ENCODE measurements at regions not wholly inside any gene's neighbourhood (a gene's known extent, or its start where the extent isn't known, plus 50 kb on each side); places are given as distances from the start of the nearest gene placed in this dataset.
A peak's percentile ranks its signal among the peaks of the same experiment; 100 is the strongest.

- H3K9me3 ChIP-seq, result no peaks in the 10 kb centered on the region
- DNase-seq, result no peak
- no peak overlapping the region for H3K27ac ChIP-seq
- no peak overlapping the region for H3K4me3 ChIP-seq
- H3K4me1 ChIP-seq, result peaks cover 0 to 13% (median 0%) of the 10 kb centered on the region in 4 donors
- H3K27me3 ChIP-seq, result no peaks in the 10 kb centered on the region
- TF ChIP-seq POLR2A (IDR thresholded peaks at IDR 0.05), result no peak
- TF ChIP-seq, protein P1, sequence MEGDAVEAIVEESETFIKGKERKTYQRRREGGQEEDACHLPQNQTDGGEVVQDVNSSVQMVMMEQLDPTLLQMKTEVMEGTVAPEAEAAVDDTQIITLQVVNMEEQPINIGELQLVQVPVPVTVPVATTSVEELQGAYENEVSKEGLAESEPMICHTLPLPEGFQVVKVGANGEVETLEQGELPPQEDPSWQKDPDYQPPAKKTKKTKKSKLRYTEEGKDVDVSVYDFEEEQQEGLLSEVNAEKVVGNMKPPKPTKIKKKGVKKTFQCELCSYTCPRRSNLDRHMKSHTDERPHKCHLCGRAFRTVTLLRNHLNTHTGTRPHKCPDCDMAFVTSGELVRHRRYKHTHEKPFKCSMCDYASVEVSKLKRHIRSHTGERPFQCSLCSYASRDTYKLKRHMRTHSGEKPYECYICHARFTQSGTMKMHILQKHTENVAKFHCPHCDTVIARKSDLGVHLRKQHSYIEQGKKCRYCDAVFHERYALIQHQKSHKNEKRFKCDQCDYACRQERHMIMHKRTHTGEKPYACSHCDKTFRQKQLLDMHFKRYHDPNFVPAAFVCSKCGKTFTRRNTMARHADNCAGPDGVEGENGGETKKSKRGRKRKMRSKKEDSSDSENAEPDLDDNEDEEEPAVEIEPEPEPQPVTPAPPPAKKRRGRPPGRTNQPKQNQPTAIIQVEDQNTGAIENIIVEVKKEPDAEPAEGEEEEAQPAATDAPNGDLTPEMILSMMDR (IDR thresholded peaks at IDR 0.05), result no peak
- H3K36me3 ChIP-seq, result no peaks in the 10 kb centered on the region
These were observed 187.3 kb downstream of the CXCL12 start for GRCh38 chr10:44197646-44198045.

DNA sequence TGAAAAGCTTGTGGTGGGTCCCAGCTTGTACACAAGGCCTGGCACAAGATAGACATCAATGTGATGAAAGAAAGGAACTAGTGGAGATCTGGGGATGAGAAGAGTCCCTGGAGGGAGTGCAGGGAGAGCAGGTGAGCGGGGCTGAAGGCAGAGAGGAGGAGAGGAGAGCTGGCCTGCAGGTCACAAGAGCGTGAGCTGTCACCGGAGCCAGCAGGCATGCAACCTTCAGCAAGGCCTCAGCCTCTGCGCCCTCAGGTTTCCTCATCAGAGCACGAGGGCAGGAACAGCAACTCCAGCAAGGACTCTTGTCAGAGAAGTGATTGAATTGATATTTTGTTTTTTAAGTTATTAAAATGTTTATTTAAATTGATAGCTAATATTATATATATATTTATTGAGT, 188.6 kb downstream of the CXCL12 start:
- H3K4me3 ChIP-seq, result no peak overlapping the region
- DNase-seq, result no peak
- H3K4me1 ChIP-seq, result peaks cover 0 to 13% (median 0%) of the 10 kb centered on the region in 4 donors
- no peaks in the 10 kb centered on the region for H3K36me3 ChIP-seq
- H3K27ac ChIP-seq, result no peak overlapping the region
- H3K27me3 ChIP-seq, result no peaks in the 10 kb centered on the region
- TF ChIP-seq, protein P1 (IDR thresholded peaks at IDR 0.05), result no peak
- no peak for TF ChIP-seq POLR2A (IDR thresholded peaks at IDR 0.05)
- H3K9me3 ChIP-seq, result no peaks in the 10 kb centered on the region

GRCh38 chr10:44196008-44196320, 188.9 kb downstream of the CXCL12 start:
- DNase-seq, result no peak
- Histone ChIP-seq H3K27me3 (no peaks in the 10 kb centered on the region), H3K9me3 (no peaks in the 10 kb centered on the region), H3K4me3 (no peak overlapping the region), H3K36me3 (no peaks in the 10 kb centered on the region), H3K27ac (no peak overlapping the region), H3K4me1 (peaks cover 0 to 13% (median 0%) of the 10 kb centered on the region in 4 donors)
- TF ChIP-seq, protein P1 (IDR thresholded peaks at IDR 0.05), result no peak
- TF ChIP-seq POLR2A (IDR thresholded peaks at IDR 0.05), result no peak

DNA sequence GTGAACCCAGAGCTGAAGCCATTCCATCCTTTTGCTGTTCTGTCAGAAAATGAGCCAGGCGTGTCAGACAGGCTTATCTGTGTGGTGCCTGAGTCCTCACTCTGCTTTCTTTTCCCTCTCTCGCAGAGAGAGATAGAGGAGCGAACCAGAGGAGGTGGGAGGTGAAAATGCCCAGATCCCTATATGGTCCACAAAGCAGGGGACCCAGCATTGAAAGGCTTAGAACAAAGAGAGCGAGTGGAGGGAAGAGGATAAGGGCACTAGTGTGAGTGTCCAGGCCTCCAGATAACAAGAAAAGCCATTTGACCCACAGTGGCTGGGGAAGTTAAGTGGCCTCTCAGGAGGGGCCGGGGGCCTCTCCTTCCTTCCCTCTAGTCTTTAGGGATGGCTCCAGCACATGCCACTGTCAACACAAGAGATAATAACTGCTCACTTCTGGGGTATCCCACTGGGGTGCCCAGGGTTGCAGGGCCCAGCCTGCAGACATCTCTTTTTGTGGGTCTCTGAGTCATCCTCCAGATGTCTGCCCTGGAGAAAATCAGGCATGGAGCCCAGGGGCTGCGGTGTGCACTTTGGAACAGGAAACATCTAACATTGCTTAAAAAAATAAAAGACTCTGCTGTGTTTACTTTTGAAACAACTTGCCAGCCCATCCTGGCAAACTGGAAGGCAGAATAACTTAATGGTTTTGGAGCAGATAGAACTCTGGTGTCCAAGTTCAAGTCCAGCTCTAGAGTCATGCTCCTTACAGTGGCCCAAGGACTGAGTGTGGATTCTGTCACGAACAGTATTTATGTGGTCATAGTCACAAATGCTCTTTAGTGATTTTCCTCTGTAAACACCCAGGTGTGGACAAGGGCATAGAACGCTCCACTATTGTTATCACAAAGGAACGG, 189.5 kb downstream of the CXCL12 start:
- DNase-seq, result peak in 2 of 3 donors; percentile 54 to 58
- H3K36me3 ChIP-seq, result no peaks in the 10 kb centered on the region
- H3K4me1 ChIP-seq, result peaks cover 0 to 13% (median 0%) of the 10 kb centered on the region in 4 donors
- TF ChIP-seq, protein P1 (IDR thresholded peaks at IDR 0.05), result no peak
- no peak for TF ChIP-seq POLR2A (IDR thresholded peaks at IDR 0.05)
- H3K27ac ChIP-seq, result no peak overlapping the region
- H3K4me3 ChIP-seq, result no peak overlapping the region
- no peaks in the 10 kb centered on the region for H3K9me3 ChIP-seq
- H3K27me3 ChIP-seq, result no peaks in the 10 kb centered on the region

GRCh38 chr10:44194435-44194834, 190.5 kb downstream of the CXCL12 start:
- H3K27me3 ChIP-seq, result no peaks in the 10 kb centered on the region
- TF ChIP-seq, protein P1 (IDR thresholded peaks at IDR 0.05), result no peak
- no peak for TF ChIP-seq POLR2A (IDR thresholded peaks at IDR 0.05)
- no peaks in the 10 kb centered on the region for H3K9me3 ChIP-seq
- no peaks in the 10 kb centered on the region for H3K36me3 ChIP-seq
- no peak overlapping the region for H3K27ac ChIP-seq
- H3K4me1 ChIP-seq, result peaks cover 0 to 13% (median 0%) of the 10 kb centered on the region in 4 donors
- DNase-seq, result no peak
- no peak overlapping the region for H3K4me3 ChIP-seq
